ENCODE measurements at regions not wholly inside any gene's neighbourhood (a gene's known extent, or its start where the extent isn't known, plus 50 kb on each side); places are given as distances from the start of the nearest gene placed in this dataset.
"Not testable (repeated sequence)": the region's sequence is repeated elsewhere in the genome, so short reads cannot be mapped to it uniquely, and the experiment has no call there.

DNA sequence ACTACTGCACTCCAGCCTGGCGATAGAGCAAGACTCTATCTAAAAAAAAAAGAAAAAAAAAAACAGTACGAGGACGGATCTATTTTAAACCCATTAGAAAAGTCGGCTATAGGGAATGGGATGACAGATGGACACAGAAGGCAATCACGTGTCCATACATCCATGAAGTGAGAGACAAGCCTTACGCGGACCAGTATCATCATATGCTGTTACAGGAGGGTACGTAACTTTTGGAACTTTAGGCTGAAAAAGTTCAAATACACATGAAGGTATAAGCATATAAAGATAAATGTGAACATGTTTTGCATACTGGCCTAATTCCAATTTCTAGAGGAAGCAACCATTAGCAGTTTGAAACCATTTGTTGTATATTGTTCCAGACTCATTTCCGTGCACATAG lies 109.8 kb upstream of the EXOC2 start:
- Mint-ChIP-seq H3K27me3 (peaks cover 33% of the 10 kb centered on the region), H3K27ac (no peak overlapping the region), H3K4me3 (no peak overlapping the region)

DNA sequence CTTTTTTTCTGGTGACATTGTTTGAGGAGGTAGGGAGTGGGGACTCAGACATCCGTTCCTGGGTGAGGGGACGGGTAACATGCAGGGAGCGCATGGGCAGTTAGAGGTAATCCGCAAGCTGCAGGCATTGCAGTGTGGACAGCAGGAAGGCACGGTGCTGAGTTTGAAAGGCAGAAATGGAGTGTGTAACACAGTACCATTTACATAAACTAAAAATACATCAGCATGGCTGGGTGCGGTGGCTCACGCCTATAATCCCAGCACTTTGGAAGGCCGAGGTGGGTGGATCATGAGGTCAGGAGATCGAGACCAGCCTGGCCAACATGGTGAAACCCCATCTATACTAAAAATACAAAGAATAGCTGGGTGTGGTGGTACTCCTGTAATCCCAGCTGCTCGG lies 109.3 kb upstream of the EXOC2 start:
- H3K9me3 Mint-ChIP-seq; ATAC-seq (replicated peaks); H3K4me1 Mint-ChIP-seq; H3K36me3 Mint-ChIP-seq (ENCODE audit: low read depth); H3K4me3 Mint-ChIP-seq; H3K27ac Mint-ChIP-seq: not testable (repeated sequence)
- H3K27me3 Mint-ChIP-seq, result peaks cover 36% of the 10 kb centered on the region

More for the DNA sequence above, 109.8 kb upstream of the EXOC2 start:
- H3K9me3 Mint-ChIP-seq, result no peaks in the 10 kb centered on the region
- H3K36me3 Mint-ChIP-seq (ENCODE audit: low read depth), result no peaks in the 10 kb centered on the region
- no peak for ATAC-seq (replicated peaks)
- peaks cover 3% of the 10 kb centered on the region for H3K4me1 Mint-ChIP-seq

DNA sequence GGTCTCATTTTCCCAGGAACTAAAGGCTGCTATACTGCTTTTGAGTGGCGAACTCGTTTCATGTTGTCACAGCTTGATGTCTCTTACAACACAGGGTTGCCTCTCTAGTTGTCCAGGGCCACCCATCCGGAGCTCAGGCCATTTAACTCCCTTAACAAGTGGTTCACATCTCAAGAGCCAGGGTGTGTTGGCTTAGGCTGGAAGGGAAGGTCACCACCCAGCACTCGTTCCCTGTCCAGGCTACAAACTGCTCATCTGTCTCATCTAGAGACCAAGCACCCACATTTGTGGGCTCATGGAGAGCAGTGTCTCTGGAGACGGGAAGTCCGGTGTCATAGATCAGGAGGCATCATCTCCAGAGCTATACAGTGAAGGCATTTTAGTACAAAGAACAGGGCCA lies 106.8 kb upstream of the EXOC2 start:
- no peaks in the 10 kb centered on the region for H3K9me3 Mint-ChIP-seq
- no peaks in the 10 kb centered on the region for H3K36me3 Mint-ChIP-seq (ENCODE audit: low read depth)
- H3K4me3 Mint-ChIP-seq, result no peak overlapping the region
- ATAC-seq (replicated peaks), result no peak
- H3K27ac Mint-ChIP-seq, result no peak overlapping the region
- peaks cover 5% of the 10 kb centered on the region for H3K4me1 Mint-ChIP-seq
- H3K27me3 Mint-ChIP-seq, result peaks cover 39% of the 10 kb centered on the region

DNA sequence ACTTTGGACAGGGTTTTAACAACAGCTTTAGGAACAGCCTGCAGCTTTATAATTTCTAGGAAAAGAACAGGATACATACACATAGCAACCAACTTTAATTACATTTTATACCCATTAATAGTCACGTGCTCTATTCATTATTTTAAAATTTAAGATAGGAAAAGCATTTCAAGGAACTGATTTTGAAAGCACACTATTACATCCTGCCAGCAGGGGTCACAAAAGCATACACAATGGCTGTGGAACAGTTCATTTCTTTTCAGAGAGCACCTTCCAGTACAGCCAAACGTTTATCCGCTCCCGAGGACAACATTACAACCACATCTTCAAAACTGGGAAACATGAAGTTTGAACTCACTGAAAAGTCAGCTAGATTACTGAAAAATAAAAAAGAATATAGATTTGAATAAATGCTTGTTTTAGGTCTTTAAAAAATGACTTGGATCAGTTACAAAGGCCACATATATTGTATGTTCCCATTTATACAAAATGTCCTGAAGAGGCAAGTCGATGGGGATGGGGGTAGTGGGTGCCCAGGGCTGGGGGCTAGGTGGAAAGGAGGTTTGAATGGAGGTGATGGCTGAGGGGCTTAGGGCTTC lies 104.6 kb upstream of the EXOC2 start:
- Mint-ChIP-seq H3K27ac (no peak overlapping the region), H3K9me3 (no peaks in the 10 kb centered on the region), H3K4me1 (peaks cover 5% of the 10 kb centered on the region), H3K4me3 (no peak overlapping the region), H3K36me3 (ENCODE audit: low read depth) (no peaks in the 10 kb centered on the region), H3K27me3 (peaks cover 39% of the 10 kb centered on the region)
- peak; percentile 26 for ATAC-seq (replicated peaks)

DNA sequence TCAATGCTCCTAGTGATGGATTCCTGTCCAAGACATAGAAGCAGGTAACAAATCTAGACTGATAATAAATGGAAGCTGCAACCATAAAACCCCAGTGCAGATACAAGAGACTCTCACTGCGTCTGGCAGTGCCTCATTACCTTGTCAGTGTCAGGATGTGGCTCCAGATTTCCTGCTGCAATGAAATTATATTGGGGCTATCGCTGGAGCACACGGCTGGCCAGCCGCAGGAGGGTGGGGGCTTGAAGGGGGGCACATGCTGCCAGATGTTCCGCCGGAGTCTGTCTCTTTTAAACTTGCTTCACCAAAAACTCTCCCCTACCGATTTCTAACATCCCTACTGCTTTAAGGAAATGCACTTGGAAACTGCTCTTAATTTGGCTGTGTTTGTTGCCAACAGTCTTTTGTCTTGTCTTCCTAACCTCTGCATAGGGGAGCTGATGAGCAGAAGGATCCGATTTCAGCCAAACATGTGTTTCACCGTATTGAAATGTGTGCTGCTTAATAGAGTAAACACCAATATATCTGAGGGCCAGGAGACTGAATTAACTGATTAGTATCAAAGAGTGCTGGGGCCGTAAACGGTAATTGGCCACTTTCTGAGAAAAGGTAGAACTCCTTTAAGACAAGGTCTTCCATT lies 102.2 kb upstream of the EXOC2 start:
- Mint-ChIP-seq H3K4me3 (no peak overlapping the region), H3K9me3 (no peaks in the 10 kb centered on the region), H3K27ac (no peak overlapping the region), H3K36me3 (ENCODE audit: low read depth) (no peaks in the 10 kb centered on the region), H3K27me3 (peaks cover 43% of the 10 kb centered on the region), H3K4me1 (peaks cover 5% of the 10 kb centered on the region)
- ATAC-seq (replicated peaks), result no peak

DNA sequence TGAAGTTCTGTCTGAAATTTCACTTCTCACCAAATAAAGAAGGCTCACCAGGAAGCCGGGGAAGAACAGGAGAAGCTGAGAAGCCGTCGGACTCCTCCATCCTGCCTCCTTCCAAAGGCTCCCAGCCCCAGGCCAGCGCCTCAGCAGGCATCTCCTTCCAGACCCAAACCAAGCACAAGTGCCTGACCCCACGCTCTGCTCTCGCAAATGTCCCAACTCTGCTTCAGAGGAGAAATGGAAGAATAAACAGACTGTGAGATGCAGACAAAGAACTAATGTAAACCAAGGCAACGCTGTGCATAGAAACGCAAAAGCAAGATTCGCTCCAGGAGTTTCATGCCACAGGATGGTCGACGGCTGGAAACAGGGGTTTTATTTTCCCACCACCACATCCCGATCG lies 100.3 kb upstream of the EXOC2 start:
- Mint-ChIP-seq H3K27ac (no peak overlapping the region), H3K36me3 (ENCODE audit: low read depth) (no peaks in the 10 kb centered on the region), H3K4me3 (no peak overlapping the region), H3K4me1 (peaks cover 6% of the 10 kb centered on the region), H3K27me3 (peaks cover 39% of the 10 kb centered on the region), H3K9me3 (no peaks in the 10 kb centered on the region)
- ATAC-seq (replicated peaks), result no peak

DNA sequence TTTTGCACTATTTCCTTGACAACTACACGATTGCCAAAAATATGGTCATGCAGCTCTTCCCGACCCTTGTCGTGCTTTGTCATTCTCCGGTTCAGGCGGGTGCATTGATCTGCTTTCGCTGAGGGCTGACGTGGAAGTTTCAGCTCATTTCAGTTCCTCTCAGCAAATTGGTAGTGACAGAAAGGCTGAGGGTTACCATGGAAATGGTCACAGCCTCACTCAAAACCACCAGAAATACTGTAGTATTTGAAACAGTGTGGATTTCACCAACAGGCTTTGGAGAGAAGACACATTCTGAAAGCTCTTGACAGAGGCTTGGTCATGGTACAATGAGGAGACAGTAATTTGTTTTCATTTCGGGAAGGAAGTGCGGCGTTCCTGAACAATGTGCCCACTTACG lies 99.7 kb upstream of the EXOC2 start:
- H3K9me3 Mint-ChIP-seq, result no peaks in the 10 kb centered on the region
- no peak overlapping the region for H3K27ac Mint-ChIP-seq
- no peak for ATAC-seq (replicated peaks)
- no peaks in the 10 kb centered on the region for H3K36me3 Mint-ChIP-seq (ENCODE audit: low read depth)
- H3K27me3 Mint-ChIP-seq, result peaks cover 33% of the 10 kb centered on the region
- H3K4me3 Mint-ChIP-seq, result no peak overlapping the region
- H3K4me1 Mint-ChIP-seq, result peaks cover 9% of the 10 kb centered on the region

DNA sequence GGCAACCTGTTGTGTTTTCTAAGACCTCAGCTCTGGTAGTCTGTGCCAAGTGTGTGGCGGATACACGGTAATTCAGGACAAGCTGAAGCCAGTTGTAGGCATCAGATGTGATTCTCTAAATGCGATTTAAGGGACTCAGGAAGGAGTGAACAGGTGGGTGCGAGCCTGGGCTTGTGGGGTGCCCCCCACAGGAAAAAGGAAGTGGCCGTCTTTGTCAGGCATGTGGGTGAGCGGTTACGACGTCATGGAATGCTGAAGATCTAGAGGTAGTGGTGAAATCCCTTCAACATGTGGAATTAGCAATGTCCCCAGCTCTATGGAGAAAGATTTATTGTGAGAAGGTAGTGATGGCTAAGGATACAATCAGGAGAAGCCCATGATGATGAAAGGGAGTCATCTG lies 95.1 kb upstream of the EXOC2 start:
- Mint-ChIP-seq H3K36me3 (ENCODE audit: low read depth) (no peaks in the 10 kb centered on the region), H3K27ac (peak overlapping the region; percentile 63), H3K9me3 (no peaks in the 10 kb centered on the region), H3K4me1 (peaks cover 14% of the 10 kb centered on the region), H3K27me3 (peaks cover 13% of the 10 kb centered on the region), H3K4me3 (peak overlapping the region; percentile 38)
- peak; percentile 54 for ATAC-seq (replicated peaks)

DNA sequence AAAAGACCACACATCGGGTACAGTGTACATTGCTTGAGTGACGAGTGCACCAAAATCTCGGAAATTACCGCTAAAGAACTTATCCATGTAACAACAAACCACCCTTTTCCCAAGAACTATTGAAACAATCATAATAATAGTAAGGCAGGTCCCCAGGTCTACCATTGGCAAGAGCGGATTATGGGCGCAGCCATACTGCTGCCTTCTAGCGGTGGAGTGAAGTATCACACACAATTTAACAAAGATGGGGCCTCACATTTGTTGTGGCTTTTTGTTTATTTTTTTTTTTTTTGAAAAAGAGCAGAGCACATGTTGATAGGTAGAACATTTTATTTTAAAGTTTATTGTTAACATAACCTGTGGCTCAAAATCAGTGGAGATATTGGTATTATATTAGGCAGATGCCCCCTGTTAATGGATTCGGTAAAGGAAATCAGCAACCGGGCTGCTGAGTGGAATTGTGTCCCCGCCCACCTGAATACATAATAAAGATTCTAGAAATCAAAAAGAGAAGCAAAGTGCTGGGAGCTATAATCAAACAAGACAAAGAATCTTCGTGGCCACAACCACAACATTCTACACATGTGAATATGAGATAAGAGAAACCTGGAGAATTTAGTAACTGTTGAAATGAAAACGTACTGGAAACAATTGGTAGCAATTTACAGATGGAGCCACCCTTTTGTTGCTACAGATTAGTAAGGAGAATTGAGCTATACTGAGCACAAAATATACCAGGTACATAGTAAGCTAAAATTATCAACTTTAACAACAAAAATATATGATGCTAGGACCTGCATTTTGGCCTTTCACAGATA lies 94.2 kb upstream of the EXOC2 start:
- H3K27ac Mint-ChIP-seq, result peak overlapping the region; percentile 63
- H3K27me3 Mint-ChIP-seq, result peaks cover 9% of the 10 kb centered on the region
- no peaks in the 10 kb centered on the region for H3K9me3 Mint-ChIP-seq
- H3K4me1 Mint-ChIP-seq, result peaks cover 14% of the 10 kb centered on the region
- H3K36me3 Mint-ChIP-seq (ENCODE audit: low read depth), result no peaks in the 10 kb centered on the region
- H3K4me3 Mint-ChIP-seq, result peak overlapping the region; percentile 38
- ATAC-seq (replicated peaks), result peak; percentile 31

DNA sequence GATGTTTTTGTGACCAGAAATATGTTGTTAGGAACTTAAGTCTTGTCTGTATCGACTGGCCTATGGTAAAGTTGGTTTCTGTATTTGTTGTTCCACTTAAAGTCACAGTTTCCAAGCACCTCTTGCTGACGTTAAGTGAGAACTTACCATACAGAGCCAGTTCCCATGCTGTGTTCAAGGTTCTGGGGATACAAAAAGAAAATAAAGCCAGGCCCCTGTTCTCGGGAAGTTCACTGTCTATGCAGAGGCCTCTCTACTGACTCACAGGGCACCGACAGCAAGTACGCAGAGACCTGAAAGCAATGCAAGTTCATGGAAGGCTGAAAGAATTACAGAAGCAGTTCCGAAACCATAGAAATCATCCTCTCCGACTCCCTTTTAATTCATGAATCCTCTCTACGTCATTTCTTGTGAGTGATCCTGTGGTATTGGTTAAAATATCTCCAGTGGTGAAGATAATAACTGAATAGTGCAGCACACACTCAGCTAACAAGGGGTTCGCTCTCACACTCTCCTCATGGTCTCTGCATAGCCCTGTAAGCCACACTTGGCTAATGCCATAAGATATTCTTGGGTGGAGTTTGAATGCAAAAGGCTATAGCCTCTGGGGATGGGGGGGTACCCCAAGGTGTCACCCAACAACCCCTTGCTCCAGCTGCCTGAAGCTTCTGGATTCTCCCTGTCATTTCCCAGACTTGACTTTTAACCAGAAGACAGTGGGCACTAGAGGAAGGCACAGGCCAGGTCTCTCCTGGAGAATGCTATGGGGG lies 91.2 kb upstream of the EXOC2 start:
- H3K4me1 Mint-ChIP-seq, result peaks cover 14% of the 10 kb centered on the region
- H3K27me3 Mint-ChIP-seq, result peaks cover 7% of the 10 kb centered on the region
- no peak overlapping the region for H3K4me3 Mint-ChIP-seq

DNA sequence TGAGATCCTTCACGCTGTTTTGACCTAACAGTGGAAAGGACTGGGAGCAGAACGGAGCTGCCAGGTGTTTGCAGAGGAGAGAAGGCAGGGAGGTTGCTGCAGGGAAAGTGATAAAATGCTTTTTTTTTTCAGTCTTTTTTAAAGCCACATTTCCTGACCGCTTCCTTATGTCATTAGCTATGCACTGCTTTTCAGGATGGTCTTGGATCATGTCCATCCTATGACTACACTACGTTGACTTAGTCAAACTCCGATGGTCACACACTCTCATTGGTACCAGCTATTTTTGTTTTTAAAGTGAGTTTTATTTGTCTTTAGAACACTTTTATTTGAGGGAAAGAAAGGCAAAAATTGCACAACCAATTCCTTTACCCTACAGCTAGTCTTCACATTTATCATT lies 89.2 kb upstream of the EXOC2 start:
- ATAC-seq (replicated peaks), result no peak
- H3K36me3 Mint-ChIP-seq (ENCODE audit: low read depth), result no peaks in the 10 kb centered on the region
- no peak overlapping the region for H3K4me3 Mint-ChIP-seq
- peaks cover 1% of the 10 kb centered on the region for H3K4me1 Mint-ChIP-seq
- peaks cover 10% of the 10 kb centered on the region for H3K27me3 Mint-ChIP-seq
- H3K27ac Mint-ChIP-seq, result no peak overlapping the region
- H3K9me3 Mint-ChIP-seq, result no peaks in the 10 kb centered on the region

More for the DNA sequence above, 91.2 kb upstream of the EXOC2 start:
- ATAC-seq (replicated peaks), result no peak
- no peak overlapping the region for H3K27ac Mint-ChIP-seq
- H3K36me3 Mint-ChIP-seq (ENCODE audit: low read depth), result no peaks in the 10 kb centered on the region
- H3K9me3 Mint-ChIP-seq, result no peaks in the 10 kb centered on the region

DNA sequence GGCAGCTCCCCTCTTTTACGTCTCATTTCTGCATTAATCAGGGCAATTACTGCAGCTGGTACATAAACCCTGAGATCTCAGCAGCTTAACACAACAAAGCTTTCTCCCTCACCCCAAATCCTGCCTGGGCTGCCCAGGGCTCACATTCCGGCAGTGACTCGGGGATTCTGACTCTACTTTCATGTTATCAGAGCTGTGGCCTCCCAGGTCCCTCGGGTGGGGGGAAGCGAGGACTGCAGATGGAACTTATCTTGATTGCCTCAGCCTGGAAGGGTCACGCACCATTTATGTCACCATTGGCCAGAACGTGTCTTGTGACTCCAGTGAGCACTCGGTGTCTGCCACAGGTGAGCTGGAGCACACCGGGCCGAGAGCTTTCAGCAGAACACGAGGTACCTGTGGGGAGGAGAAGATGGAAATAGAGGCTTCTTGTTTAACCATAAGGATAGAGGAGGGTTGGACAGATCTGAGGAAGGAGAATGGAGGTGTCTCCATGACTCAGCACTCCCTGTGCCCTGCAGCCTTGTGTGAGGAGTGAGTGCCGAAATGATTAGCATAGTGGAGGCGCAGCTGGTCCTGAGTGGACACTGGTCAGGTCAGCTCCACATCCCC lies 88.5 kb upstream of the EXOC2 start:
- Mint-ChIP-seq H3K4me1 (no peaks in the 10 kb centered on the region), H3K27ac (no peak overlapping the region), H3K4me3 (no peak overlapping the region), H3K27me3 (peaks cover 13% of the 10 kb centered on the region), H3K36me3 (ENCODE audit: low read depth) (no peaks in the 10 kb centered on the region), H3K9me3 (no peaks in the 10 kb centered on the region)
- ATAC-seq (replicated peaks), result no peak

DNA sequence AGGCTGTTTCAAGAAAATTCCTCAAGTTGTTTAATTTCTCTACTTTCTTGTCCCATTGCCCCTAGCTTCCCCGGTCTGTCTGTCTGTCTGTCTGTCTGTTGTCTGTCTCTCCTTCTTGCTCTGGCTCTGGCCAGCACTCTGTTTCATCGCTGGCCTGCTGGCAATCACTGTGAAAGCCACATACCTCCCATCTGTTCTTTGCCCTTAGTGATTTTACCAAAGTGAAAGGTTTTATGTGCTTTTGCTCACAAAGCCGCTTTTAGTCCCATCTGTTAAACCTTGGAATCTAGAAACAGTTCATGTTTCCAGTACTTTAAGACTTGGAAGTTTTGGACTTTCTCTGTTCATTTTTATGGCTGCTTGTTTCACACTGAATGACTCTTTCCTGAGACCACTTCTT lies 87.8 kb upstream of the EXOC2 start:
- no peaks in the 10 kb centered on the region for H3K36me3 Mint-ChIP-seq (ENCODE audit: low read depth)

DNA sequence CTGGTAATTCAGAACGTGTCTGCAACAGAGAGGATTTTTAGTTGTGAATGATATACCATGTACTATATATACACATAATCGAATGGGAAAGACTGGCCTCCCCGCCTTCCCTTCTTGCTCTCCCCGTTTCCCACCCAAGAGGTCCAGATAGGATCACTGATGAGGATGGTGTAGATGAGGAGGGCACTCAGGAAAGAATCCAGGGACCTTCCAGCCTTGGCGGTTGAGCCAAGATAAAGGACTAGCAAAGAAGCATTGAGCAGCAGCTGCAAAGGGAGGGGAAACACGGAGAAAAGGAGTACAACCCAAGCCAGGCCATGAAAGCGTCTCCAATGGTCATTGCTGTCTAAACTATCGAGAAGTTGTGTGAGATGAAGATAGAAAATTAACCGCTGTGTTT lies 84.0 kb upstream of the EXOC2 start:
- no peak overlapping the region for H3K4me3 Mint-ChIP-seq
- H3K9me3 Mint-ChIP-seq, result no peaks in the 10 kb centered on the region
- H3K4me1 Mint-ChIP-seq, result no peaks in the 10 kb centered on the region
- no peaks in the 10 kb centered on the region for H3K36me3 Mint-ChIP-seq (ENCODE audit: low read depth)
- H3K27ac Mint-ChIP-seq, result no peak overlapping the region
- ATAC-seq (replicated peaks), result no peak
- peaks cover 16% of the 10 kb centered on the region for H3K27me3 Mint-ChIP-seq

More for the DNA sequence above, 87.8 kb upstream of the EXOC2 start:
- no peaks in the 10 kb centered on the region for H3K9me3 Mint-ChIP-seq
- H3K4me1 Mint-ChIP-seq, result no peaks in the 10 kb centered on the region
- H3K27ac Mint-ChIP-seq, result no peak overlapping the region
- no peak for ATAC-seq (replicated peaks)
- no peak overlapping the region for H3K4me3 Mint-ChIP-seq
- peaks cover 13% of the 10 kb centered on the region for H3K27me3 Mint-ChIP-seq
